Urinary bladder (tissue), 3 donors: ENCODE measurements at regions not wholly inside any gene's neighbourhood (a gene's known extent, or its start where the extent isn't known, plus 50 kb on each side); places are given as distances from the start of the nearest gene placed in this dataset.

Experiments
- DNase-seq: peaks from one replicate; pipeline ENCODE4 v3.0.0-alpha.2; 2015; ENCODE audit errors: extremely low spot score
- H3K27ac ChIP-seq: one replicate; pipeline ENCODE4 v1.5.1; 2013; ENCODE audit warnings: low read depth, mild to moderate bottlenecking, moderate library complexity
- H3K36me3 ChIP-seq: one replicate; pipeline ENCODE4 v1.6.1; 2013; ENCODE audit warnings: mild to moderate bottlenecking, moderate library complexity; ENCODE audit not compliant: insufficient read depth
- H3K4me1 ChIP-seq: one replicate; pipeline ENCODE4 v1.6.1; 2013; ENCODE audit warnings: mild to moderate bottlenecking, moderate library complexity; ENCODE audit not compliant: insufficient read depth
- H3K4me3 ChIP-seq: one replicate; pipeline ENCODE4 v1.5.1; 2013; ENCODE audit warnings: low read depth, low read length
- WGBS: extraction: QIAGEN DNeasy Blood & Tissue Kit; methylation state at CpG from one replicate; pipeline ENCODE4 v1.1.7; 2013; 5-methylcytosine and 5-hydroxymethylcytosine counted together
- donor health status: healthy with polysubstance abuse.
- donor health status: healthy.

DNA sequence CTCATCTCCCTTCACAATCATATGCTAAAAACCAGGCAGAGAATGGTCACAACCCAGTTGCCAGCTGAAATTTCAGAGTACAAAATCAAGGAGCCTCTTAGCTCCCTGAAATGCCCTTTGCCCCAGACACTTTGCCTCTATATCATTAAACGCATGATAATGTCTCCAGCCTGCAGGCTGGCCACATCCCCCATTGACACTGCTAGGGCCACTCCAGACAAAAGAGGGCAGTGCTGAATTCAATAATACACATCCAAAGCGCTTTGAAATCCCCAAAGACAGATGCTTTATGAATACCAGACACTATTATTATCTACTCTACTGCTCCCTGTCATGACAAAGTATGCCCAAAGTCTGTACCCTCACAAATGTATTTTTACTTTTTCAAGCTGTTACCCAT is 348.3 kb upstream of the POU3F2 start:
- Histone ChIP-seq H3K36me3 (no peaks in the 10 kb centered on the region), H3K4me3 (no peak overlapping the region), H3K27ac (no peak overlapping the region), H3K4me1 (no peaks in the 10 kb centered on the region)
- no peak for DNase-seq
- 37% methylated on average over 2 of the region's 2 CpGs for WGBS

DNA sequence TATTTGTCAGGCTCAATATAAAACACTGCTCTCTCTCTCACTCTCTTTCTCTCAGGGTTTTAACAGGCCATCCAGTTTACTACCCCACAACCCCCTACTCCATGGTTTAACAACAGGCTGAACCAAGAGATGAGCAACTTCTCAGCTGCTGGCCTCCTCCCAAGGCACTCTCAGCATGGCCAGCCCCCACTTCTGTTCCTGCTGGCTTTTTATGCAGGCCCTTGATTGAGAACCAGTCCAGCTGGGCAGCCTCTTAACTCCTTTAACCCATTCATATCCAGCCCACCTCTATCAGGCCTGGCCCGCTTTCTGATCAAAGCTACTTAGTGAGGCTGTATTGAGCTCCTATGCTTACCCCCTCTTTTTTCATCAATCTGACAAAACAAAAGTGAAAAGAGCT is 346.8 kb upstream of the POU3F2 start:
- H3K4me1 ChIP-seq = no peaks in the 10 kb centered on the region
- H3K27ac ChIP-seq = no peak overlapping the region
- peak; percentile 15 for DNase-seq
- H3K4me3 ChIP-seq = no peak overlapping the region
- H3K36me3 ChIP-seq = no peaks in the 10 kb centered on the region
- WGBS = 71% methylated on average over 1 of the region's 1 CpG

DNA sequence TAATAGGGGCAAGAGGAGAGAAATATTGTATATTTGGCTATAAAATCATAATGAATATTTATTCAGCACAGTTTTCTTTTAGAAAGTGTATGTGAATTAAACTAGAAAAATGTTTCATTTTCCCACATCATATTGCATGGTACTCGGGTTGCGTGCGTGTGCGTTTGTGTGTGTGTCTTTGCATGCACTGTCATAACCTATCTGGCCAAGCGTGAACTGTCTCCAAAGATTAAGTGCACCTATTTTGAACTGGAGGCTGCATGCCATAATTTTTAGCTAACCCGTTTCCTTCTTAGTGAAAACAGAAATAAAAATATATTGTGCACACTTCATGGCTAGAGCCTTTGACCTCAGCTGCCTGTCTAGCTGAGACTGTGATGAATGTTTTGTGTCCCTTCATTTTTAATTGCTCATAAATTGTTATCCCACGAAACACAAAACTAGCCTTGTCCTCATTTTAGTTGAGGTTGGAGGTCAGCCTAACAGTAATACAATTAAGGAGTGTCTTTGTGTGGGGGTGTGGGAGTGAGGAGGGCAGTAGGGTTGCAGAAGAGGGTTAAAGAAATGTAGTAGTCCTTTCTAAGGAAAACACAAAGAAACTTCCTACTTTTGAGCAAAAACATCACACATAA is 336.1 kb upstream of the POU3F2 start:
- WGBS = 60% methylated on average over 7 of the region's 7 CpGs
- no peak overlapping the region for H3K4me3 ChIP-seq
- H3K4me1 ChIP-seq = no peaks in the 10 kb centered on the region
- no peak overlapping the region for H3K27ac ChIP-seq
- DNase-seq = no peak
- H3K36me3 ChIP-seq = no peaks in the 10 kb centered on the region

DNA sequence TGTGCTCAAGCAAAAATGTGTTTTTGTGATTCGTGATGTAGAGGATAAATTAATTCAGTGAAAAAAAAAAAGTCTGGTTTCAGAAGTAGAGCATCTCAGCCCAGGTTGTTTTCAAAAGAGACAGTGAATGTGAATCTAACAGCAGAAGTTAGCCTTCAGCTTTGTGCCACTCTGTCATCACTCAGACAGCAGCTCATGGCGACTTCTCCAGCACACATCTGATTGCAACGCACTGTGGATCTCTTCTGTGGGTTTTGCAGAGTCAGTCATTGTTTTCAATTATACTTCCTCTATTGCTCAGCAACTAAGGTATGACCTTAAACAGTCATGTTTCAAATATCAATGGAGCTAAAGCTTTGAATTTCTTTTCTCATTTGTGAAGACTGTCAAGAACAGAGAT is 335.5 kb upstream of the POU3F2 start:
- H3K27ac ChIP-seq = no peak overlapping the region
- H3K4me3 ChIP-seq = no peak overlapping the region
- DNase-seq = no peak
- 16% methylated on average over 3 of the region's 3 CpGs for WGBS
- no peaks in the 10 kb centered on the region for H3K4me1 ChIP-seq
- no peaks in the 10 kb centered on the region for H3K36me3 ChIP-seq

DNA sequence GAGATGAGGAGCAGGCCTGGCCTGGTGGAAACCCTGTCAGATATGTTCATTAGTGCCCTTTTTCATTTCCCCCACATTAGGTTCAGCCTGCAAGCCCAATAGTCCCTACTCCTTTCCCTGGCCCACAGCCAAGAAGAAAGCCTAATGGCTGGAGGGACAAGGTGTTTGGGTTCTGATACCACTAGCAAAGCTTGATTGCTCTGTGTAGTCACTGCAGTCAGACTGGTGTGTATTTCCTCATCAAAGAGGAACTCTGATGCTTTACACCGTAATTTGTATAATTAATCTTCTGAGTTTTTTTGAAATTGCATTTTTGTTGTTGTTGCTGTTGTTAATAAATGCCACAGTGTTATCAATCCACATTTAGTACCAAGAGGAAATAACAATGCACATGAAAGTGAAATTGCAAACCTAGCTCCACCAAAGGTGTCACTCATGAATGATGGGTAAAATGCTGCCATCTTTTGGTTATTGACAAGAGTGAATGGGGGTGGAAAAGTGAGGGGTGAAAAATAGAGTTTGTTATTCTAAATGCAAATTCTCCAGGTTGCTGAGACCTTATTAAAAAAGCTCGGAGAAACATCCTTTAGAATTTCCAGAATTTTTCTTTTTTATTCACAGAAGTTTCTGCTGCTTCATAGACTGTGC is 320.2 kb upstream of the POU3F2 start:
- 84% methylated on average over 2 of the region's 2 CpGs for WGBS
- H3K27ac ChIP-seq = no peak overlapping the region
- H3K36me3 ChIP-seq = no peaks in the 10 kb centered on the region
- DNase-seq = no peak
- H3K4me1 ChIP-seq = no peaks in the 10 kb centered on the region
- no peak overlapping the region for H3K4me3 ChIP-seq

DNA sequence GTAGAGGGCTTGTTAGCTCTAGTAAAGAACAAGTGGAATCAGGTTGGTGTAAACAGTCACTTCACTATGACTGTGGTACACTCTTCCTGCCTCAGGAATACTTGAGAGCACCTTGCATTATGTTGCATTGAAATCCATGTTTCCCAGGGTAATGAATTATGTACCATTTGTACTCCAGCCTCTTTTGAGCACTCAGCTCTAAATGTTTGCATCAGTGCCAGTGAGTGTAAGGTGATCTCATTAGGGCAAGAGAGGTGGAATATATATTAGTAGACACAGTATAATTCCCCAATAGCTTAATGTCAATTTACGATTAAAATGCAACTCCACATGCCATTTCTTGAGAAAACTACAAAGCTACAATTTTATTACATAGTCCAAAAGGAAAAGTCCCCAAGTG is 319.6 kb upstream of the POU3F2 start:
- no peak overlapping the region for H3K4me3 ChIP-seq
- no peak for DNase-seq
- no peaks in the 10 kb centered on the region for H3K36me3 ChIP-seq
- no peak overlapping the region for H3K27ac ChIP-seq
- 89% methylated on average over 1 of the region's 1 CpG for WGBS
- H3K4me1 ChIP-seq = no peaks in the 10 kb centered on the region

DNA sequence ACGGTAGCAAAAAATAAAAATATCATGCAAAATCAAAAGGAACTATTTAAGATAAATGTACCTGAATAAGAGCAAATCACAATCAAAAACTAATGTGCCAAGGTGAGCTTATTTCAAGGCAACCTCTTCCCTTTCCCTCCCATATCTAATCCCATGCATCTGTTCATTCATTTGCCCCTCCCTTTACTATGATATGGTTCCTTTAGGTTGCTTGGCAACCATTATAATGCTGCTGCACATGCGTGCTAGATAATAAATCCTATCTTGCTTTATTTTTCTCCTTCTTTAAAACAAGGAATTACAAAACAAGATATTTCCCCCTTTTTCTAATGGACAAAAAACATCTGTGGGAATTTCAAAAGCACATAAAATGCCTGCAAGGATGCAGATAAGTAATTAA is 318.2 kb upstream of the POU3F2 start:
- H3K36me3 ChIP-seq = no peaks in the 10 kb centered on the region
- WGBS = 41% methylated on average over 2 of the region's 2 CpGs
- no peak overlapping the region for H3K27ac ChIP-seq
- no peak overlapping the region for H3K4me3 ChIP-seq
- no peaks in the 10 kb centered on the region for H3K4me1 ChIP-seq
- DNase-seq = no peak

DNA sequence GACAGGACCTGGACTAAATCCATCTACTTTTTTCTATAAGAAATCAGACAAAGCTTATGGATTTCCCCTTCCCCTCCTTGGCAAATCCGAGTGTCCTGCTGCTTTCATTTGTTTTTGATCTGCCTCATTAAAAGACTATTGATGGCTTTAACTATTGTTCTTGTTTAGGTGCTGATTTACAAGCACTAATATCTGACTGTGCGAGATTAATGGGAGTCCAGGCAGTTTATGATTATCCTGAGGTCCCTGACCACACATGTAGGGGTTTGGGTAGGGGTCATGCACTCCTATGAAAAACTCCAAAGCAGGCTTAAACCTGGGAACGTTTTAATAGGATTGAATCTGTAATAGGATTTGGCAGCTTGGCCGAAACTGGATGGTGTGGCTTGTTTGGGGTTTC is 317.5 kb upstream of the POU3F2 start:
- Histone ChIP-seq H3K4me3 (no peak overlapping the region), H3K4me1 (no peaks in the 10 kb centered on the region), H3K27ac (no peak overlapping the region), H3K36me3 (no peaks in the 10 kb centered on the region)
- 16% methylated on average over 4 of the region's 4 CpGs for whole genome bisulfite sequencing
- DNase-seq = no peak

DNA sequence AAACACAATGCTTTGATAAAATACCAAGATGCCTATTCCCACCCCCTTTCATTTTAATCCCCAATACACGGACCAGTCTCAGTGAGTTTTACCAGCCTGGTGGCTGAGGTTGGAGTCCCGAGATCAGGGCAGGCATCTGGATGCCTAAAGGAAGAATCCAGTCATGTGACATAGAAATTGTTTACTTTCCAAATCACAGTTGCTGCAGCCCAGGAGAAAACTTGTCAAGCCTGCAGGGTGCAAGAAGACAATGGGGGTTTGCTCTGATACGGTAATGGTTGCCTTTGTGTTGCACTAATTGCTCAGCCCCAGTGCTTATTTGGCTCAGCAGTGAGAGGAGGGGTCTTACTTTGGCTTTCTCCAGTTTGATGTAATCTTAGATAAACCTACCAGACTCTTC is 308.5 kb upstream of the POU3F2 start:
- 19% methylated on average over 3 of the region's 3 CpGs for WGBS
- no peak overlapping the region for H3K4me3 ChIP-seq
- H3K4me1 ChIP-seq = no peaks in the 10 kb centered on the region
- DNase-seq = no peak
- H3K27ac ChIP-seq = no peak overlapping the region
- no peaks in the 10 kb centered on the region for H3K36me3 ChIP-seq

DNA sequence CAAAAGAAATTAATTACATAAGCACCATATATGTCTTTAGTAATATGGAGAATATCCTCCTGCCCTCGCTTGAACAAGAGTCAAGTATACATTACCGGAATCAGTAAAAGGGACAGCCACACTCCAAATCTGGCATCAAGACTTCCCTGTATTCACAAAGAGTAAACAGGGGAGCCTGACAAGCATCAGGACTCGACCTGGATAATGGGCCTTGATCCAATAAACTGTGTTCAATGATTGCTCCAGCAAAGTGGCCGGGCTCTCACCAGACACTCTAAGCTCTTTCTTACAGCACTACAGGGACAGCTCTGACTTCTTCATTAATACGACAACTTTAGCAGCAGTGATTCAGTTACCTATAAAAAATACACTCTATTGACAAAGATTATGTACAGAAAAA is 307.9 kb upstream of the POU3F2 start:
- Histone ChIP-seq H3K27ac (no peak overlapping the region), H3K4me1 (no peaks in the 10 kb centered on the region), H3K4me3 (no peak overlapping the region), H3K36me3 (no peaks in the 10 kb centered on the region)
- 22% methylated on average over 5 of the region's 5 CpGs for WGBS
- no peak for DNase-seq

DNA sequence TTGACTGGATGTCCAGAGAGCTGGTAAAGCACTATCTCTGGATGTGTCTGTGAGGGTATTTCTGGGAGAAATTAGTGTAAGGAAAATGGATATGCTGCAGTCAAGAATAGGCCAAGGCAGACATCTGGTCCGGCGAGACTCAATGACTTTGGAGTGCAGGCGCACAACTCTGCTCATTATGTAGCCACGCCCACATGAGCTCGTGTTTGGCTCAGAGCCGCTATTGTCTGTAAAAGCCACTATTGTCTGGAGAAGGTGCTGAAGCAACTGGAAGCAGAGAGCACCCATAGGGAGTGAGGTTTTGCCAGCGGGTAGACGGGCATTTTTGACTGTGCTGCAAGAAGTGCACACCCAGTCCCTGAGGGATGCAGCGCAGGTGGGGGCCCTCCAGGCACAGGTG is 305.0 kb upstream of the POU3F2 start:
- no peak overlapping the region for H3K4me3 ChIP-seq
- no peaks in the 10 kb centered on the region for H3K4me1 ChIP-seq
- 92% methylated on average over 9 of the region's 9 CpGs for WGBS

DNA sequence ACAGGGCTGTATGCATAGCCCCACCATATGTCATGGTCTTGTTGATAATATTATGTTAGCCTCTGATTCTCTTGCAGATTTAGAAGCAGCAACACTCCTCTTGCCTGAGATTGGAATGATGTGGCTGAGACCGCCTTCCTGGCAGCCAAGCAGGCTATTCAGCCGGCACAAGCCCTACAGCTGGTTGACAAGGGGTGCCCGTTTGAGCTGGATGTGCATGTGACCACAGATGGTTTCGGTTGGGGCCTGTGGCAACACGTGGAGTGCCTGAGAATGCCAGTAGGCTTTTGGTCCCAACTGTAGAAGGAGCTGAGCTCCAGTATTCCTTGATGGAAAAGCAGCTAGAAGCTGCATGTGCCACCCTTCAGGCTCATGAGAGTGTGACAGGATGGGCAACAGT is 303.6 kb upstream of the POU3F2 start:
- no peak overlapping the region for H3K27ac ChIP-seq
- no peak for DNase-seq
- H3K36me3 ChIP-seq = no peaks in the 10 kb centered on the region
- no peaks in the 10 kb centered on the region for H3K4me1 ChIP-seq
- WGBS = 75% methylated on average over 5 of the region's 5 CpGs
- H3K4me3 ChIP-seq = no peak overlapping the region

More for the DNA sequence above, 305.0 kb upstream of the POU3F2 start:
- H3K36me3 ChIP-seq = no peaks in the 10 kb centered on the region
- no peak overlapping the region for H3K27ac ChIP-seq
- no peak for DNase-seq

DNA sequence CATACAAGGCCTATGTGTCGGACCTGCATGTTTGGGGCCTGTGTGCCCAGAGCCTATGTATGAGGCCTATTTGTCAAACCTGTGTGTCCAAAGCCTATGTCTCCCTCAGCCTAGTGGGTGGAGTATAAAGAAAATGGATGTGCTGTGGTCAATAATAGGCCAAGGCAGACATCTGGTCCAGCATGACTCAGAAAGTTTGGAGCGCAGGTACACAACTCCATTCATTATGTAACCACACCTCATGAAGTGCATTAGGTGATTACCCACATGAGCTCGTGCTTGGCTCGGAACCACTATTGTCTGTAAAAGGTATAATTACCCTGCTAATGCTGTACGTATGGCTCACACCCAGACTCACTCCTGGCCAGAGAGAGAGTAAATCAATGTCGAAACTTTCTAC is 302.4 kb upstream of the POU3F2 start:
- Histone ChIP-seq H3K27ac (no peak overlapping the region), H3K36me3 (no peaks in the 10 kb centered on the region), H3K4me3 (no peak overlapping the region), H3K4me1 (no peaks in the 10 kb centered on the region)
- 86% methylated on average over 6 of the region's 6 CpGs for WGBS
- no peak for DNase-seq

DNA sequence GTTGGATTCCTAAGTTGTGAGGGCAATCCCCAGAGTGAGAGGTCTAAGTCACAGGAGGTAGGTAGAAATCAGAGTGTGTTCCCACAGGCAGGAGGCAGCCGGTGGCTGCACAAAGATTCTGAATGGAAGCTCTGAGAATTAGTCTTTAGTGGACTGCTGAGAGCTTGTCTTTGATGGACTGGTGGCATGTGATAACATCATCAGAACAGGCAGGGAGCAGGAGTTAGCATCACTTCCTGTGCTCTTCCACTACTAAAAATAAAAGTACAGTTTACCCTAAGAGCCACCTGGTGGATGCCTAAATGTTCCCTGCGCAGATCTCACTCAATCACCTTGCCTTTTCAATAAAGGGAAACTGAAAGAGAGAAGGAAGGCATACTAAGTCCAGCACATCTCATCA is 294.6 kb upstream of the POU3F2 start:
- WGBS = 87% methylated on average over 2 of the region's 2 CpGs
- no peaks in the 10 kb centered on the region for H3K36me3 ChIP-seq
- H3K27ac ChIP-seq = no peak overlapping the region
- DNase-seq = no peak
- no peak overlapping the region for H3K4me3 ChIP-seq
- no peaks in the 10 kb centered on the region for H3K4me1 ChIP-seq

DNA sequence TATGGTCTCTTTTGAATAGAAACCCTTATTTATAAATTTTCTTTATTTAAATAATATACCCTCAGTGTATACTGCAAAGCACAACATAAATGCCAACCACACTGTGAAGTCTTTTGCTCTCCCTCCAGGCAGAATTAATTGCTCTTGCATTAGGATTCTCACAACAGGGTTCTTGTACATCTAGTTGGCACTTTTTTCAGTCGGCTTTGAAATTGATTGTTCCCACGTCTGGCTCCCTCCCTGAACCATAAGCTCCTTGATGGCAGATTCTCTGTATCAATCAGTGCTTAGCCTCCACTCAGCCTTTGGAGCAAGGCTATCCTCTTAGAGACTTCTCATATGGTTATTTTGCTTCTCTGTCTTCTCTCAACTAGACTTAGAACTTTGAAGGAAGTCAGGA is 288.0 kb upstream of the POU3F2 start:
- H3K4me3 ChIP-seq = no peak overlapping the region
- DNase-seq = no peak
- no peaks in the 10 kb centered on the region for H3K4me1 ChIP-seq
- H3K36me3 ChIP-seq = no peaks in the 10 kb centered on the region
- no peak overlapping the region for H3K27ac ChIP-seq
- 73% methylated on average over 2 of the region's 2 CpGs for WGBS
